DOHH2 (cell line): ENCODE measurements at regions not wholly inside any gene's neighbourhood (a gene's known extent, or its start where the extent isn't known, plus 50 kb on each side); places are given as distances from the start of the nearest gene placed in this dataset.

Source experiments
- H3F3A ChIP-seq: fragments of 200-600 bp; sonication (generic), shearing (Covaris generic); 2 replicates; pipeline ENCODE4 v1.6.0; 2016; ENCODE audit warnings: antibody characterized with exemption, mild to moderate bottlenecking; ENCODE audit not compliant: control insufficient read depth, insufficient read depth
- H3K27ac ChIP-seq: fragments of 200-600 bp; sonication (generic); 2 replicates; pipeline ENCODE4 v1.5.1; 2014; ENCODE audit warnings: low read depth, mild to moderate bottlenecking, low read length, moderate library complexity
- H3K27me3 ChIP-seq: fragments of 200-600 bp; sonication (generic); 2 replicates; pipeline ENCODE4 v1.6.1; 2014; ENCODE audit warnings: mild to moderate bottlenecking, low read length, mixed read lengths; ENCODE audit not compliant: control insufficient read depth
- H3K36me3 ChIP-seq: fragments of 200-600 bp; sonication (generic); 2 replicates; pipeline ENCODE4 v1.6.1; 2014; ENCODE audit warnings: mild to moderate bottlenecking, low read length, moderate library complexity, mixed read lengths; ENCODE audit not compliant: control insufficient read depth
- H3K4me1 ChIP-seq: fragments of 200-600 bp; sonication (generic); 2 replicates; pipeline ENCODE4 v1.6.1; 2014; ENCODE audit warnings: mild to moderate bottlenecking, low read length, mixed read lengths; ENCODE audit not compliant: control insufficient read depth
- H3K4me2 ChIP-seq: fragments of 200-600 bp; sonication (generic); 2 replicates; pipeline ENCODE4 v1.6.0; 2014; ENCODE audit warnings: mild to moderate bottlenecking, low read length, moderate library complexity
- H3K4me3 ChIP-seq: fragments of 200-600 bp; sonication (generic); 2 replicates; pipeline ENCODE4 v1.5.1; 2014; ENCODE audit warnings: mild to moderate bottlenecking, low read length, mixed read lengths
- H3K79me2 ChIP-seq: fragments of 200-600 bp; sonication (generic); 2 replicates; pipeline ENCODE4 v1.6.1; 2014; ENCODE audit warnings: mild to moderate bottlenecking, low read length, mixed read lengths; ENCODE audit not compliant: control insufficient read depth
- H3K9me2 ChIP-seq: fragments of 200-600 bp; sonication (generic); replicated peaks from 2 replicates; pipeline ENCODE4 v1.6.1; 2014; ENCODE audit warnings: mild to moderate bottlenecking, low read length, mixed read lengths; ENCODE audit not compliant: control insufficient read depth
- H3K9me3 ChIP-seq: fragments of 200-600 bp; sonication (generic); 2 replicates; pipeline ENCODE4 v1.6.1; 2014; ENCODE audit warnings: antibody characterized with exemption, low read length, mixed read lengths; ENCODE audit not compliant: control insufficient read depth, insufficient read depth
- H4K20me1 ChIP-seq: fragments of 200-600 bp; sonication (generic); 2 replicates; pipeline ENCODE4 v1.6.0; 2014; ENCODE audit warnings: low read depth, mild to moderate bottlenecking, antibody characterized with exemption, low read length, moderate library complexity; ENCODE audit not compliant: control insufficient read depth, insufficient read depth
- CTCF ChIP-seq: fragments of 200-600 bp; sonication (generic); IDR thresholded peaks from one replicate; pipeline ENCODE4 v1.5.1; 2014; ENCODE audit warnings: antibody characterized with exemption, mild to moderate bottlenecking, low read depth, low read length; ENCODE audit not compliant: poor library complexity, severe bottlenecking
- EZH2phosphoT487 ChIP-seq: fragments of 200-600 bp; sonication (generic); IDR thresholded peaks from 2 replicates; pipeline ENCODE4 v1.6.1; 2017; ENCODE audit warnings: borderline replicate concordance, mild to moderate bottlenecking, antibody characterized with exemption, low read length, moderate library complexity, mixed read lengths

GRCh38 chr3:5274091-5274490, 86.6 kb downstream of the EDEM1 start:
- H3K79me2 ChIP-seq = no peaks in the 10 kb centered on the region
- TF ChIP-seq CTCF (no peak), EZH2phosphoT487 (no peak)
- no peaks in the 10 kb centered on the region for H3F3A ChIP-seq
- peaks cover 4% of the 10 kb centered on the region; the same call in 1 of the 2 replicates for H3K27me3 ChIP-seq
- H3K4me1 ChIP-seq = no peaks in the 10 kb centered on the region
- no peak overlapping the region for H3K4me3 ChIP-seq
- no peaks in the 10 kb centered on the region for H4K20me1 ChIP-seq
- H3K9me2 ChIP-seq = no peaks in the 10 kb centered on the region
- H3K36me3 ChIP-seq = no peaks in the 10 kb centered on the region
- no peak overlapping the region for H3K4me2 ChIP-seq
- H3K9me3 ChIP-seq = no peaks in the 10 kb centered on the region
- no peak overlapping the region for H3K27ac ChIP-seq

- Histone ChIP-seq H3K36me3 (no peaks in the 10 kb centered on the region), H3K4me2 (no peak overlapping the region), H3K27me3 (peaks cover 4% of the 10 kb centered on the region; the same call in 1 of the 2 replicates), H3K79me2 (no peaks in the 10 kb centered on the region), H3K27ac (no peak overlapping the region), H3K9me2 (no peaks in the 10 kb centered on the region), H3K9me3 (no peaks in the 10 kb centered on the region), H4K20me1 (no peaks in the 10 kb centered on the region), H3F3A (no peaks in the 10 kb centered on the region), H3K4me3 (no peak overlapping the region), H3K4me1 (no peaks in the 10 kb centered on the region)
- TF ChIP-seq CTCF (no peak), EZH2phosphoT487 (no peak)
Observed at GRCh38 chr3:5275529-5275928, 88.0 kb downstream of the EDEM1 start.

DNA sequence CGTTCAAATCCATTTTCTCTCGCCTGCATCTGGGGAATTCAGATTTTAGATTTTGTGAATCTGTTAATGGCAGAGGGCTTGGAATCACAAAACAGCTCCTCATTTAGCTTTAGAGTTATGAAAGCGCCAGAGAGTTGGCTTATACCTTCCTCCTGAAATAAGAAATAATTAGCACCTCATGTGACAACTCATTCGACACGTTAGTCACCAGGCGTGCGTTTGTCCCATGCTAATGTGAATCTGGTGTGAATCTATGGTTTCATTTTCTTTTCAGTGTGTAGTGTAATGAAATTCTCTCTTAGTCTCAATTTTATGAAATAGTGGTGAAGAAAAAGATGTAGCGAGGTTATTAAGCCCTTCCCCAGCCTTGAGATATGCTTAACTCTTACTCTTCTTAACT, 89.4 kb downstream of the EDEM1 start:
- Histone ChIP-seq H3K4me1 (no peaks in the 10 kb centered on the region), H3K36me3 (no peaks in the 10 kb centered on the region), H3K27me3 (peaks cover 4% of the 10 kb centered on the region; the same call in 1 of the 2 replicates), H3K27ac (no peak overlapping the region), H3K4me2 (no peak overlapping the region), H4K20me1 (no peaks in the 10 kb centered on the region), H3K9me3 (no peaks in the 10 kb centered on the region), H3K4me3 (no peak overlapping the region), H3K9me2 (no peaks in the 10 kb centered on the region), H3K79me2 (no peaks in the 10 kb centered on the region), H3F3A (no peaks in the 10 kb centered on the region)
- TF ChIP-seq EZH2phosphoT487 (no peak), CTCF (no peak)
